Neuronal stem cell (in vitro differentiated cells): ENCODE measurements at regions not wholly inside any gene's neighbourhood (a gene's known extent, or its start where the extent isn't known, plus 50 kb on each side); places are given as distances from the start of the nearest gene placed in this dataset.

Source experiments
- DNase-seq: peaks from one replicate; pipeline ENCODE4 v3.0.0-alpha.2; 2013; ENCODE audit warnings: low spot score
- H2AFZ ChIP-seq: one replicate; pipeline ENCODE4 v1.6.1; 2013; ENCODE audit warnings: mild to moderate bottlenecking, low read length, inconsistent platforms
- H2AK5ac ChIP-seq: 2 replicates; pipeline ENCODE4 v1.6.1; 2013; ENCODE audit warnings: low read depth, mild to moderate bottlenecking, inconsistent platforms, low read length, moderate library complexity, mixed read lengths
- H2BK120ac ChIP-seq: 2 replicates; pipeline ENCODE4 v1.6.1; 2013; ENCODE audit warnings: low read depth, mild to moderate bottlenecking, inconsistent platforms, low read length, moderate library complexity, mixed read lengths
- H2BK12ac ChIP-seq: one replicate; pipeline ENCODE4 v1.6.1; 2013; ENCODE audit warnings: low read length, inconsistent platforms
- H2BK15ac ChIP-seq: 2 replicates; pipeline ENCODE4 v1.6.1; 2013; ENCODE audit warnings: mild to moderate bottlenecking, low read length, inconsistent platforms, mixed read lengths
- H2BK5ac ChIP-seq: one replicate; pipeline ENCODE4 v1.6.1; 2013; ENCODE audit warnings: inconsistent platforms, mild to moderate bottlenecking, low read length, moderate library complexity
- H3K14ac ChIP-seq: one replicate; pipeline ENCODE4 v1.6.1; 2013; ENCODE audit warnings: low read length, inconsistent platforms
- H3K18ac ChIP-seq: 2 replicates; pipeline ENCODE4 v1.6.1; 2013; ENCODE audit warnings: low read length, inconsistent platforms
- H3K23ac ChIP-seq: 2 replicates; pipeline ENCODE4 v1.6.1; 2013; ENCODE audit warnings: low read depth, mild to moderate bottlenecking, mixed read lengths, low read length, inconsistent platforms; ENCODE audit not compliant: poor library complexity
- H3K27ac ChIP-seq: replicated peaks from 3 replicates; pipeline ENCODE4 v1.5.1; 2013; ENCODE audit warnings: low read length, inconsistent platforms
- H3K27me3 ChIP-seq, 3 experiments: 2 replicates each; pipeline ENCODE4 v1.6.1; 2013; ENCODE audit warnings: low read length in 3 of 3, mild to moderate bottlenecking in 2 of 3, inconsistent platforms in 1 of 3, low read depth in 1 of 3, mixed read lengths in 1 of 3, moderate library complexity in 1 of 3; ENCODE audit not compliant: control insufficient read depth in 3 of 3, insufficient read depth in 3 of 3
- H3K36me3 ChIP-seq, 2 donors: replicated peaks in 1 of 2; 2 replicates each; pipeline ENCODE4 v1.6.1; 2013; ENCODE audit warnings: low read length in 2 of 2; ENCODE audit not compliant: control insufficient read depth in 2 of 2, insufficient read depth in 2 of 2
- H3K4ac ChIP-seq: 2 replicates; pipeline ENCODE4 v1.6.1; 2013; ENCODE audit warnings: inconsistent platforms, mild to moderate bottlenecking, low read length, moderate library complexity
- H3K4me1 ChIP-seq, 2 donors: 1 replicate in 1 of 2; 2 replicates in 1 of 2; pipeline ENCODE4 v1.6.1; 2013; ENCODE audit warnings: low read length in 2 of 2, low read depth in 1 of 2; ENCODE audit not compliant: control insufficient read depth in 2 of 2, insufficient read depth in 1 of 2
- H3K4me2 ChIP-seq: one replicate; pipeline ENCODE4 v1.6.1; 2013; ENCODE audit warnings: mild to moderate bottlenecking, low read length, inconsistent platforms; ENCODE audit not compliant: insufficient read depth, poor library complexity, severe bottlenecking
- H3K4me3 ChIP-seq, 2 donors: 2 replicates each; pipeline ENCODE4 v1.5.1; 2013; ENCODE audit warnings: low read length in 2 of 2, mild to moderate bottlenecking in 2 of 2, inconsistent platforms in 1 of 2, moderate library complexity in 1 of 2
- H3K79me1 ChIP-seq: one replicate; pipeline ENCODE4 v1.6.1; 2013; ENCODE audit warnings: low read depth, mild to moderate bottlenecking, inconsistent platforms, low read length, moderate library complexity
- H3K9ac ChIP-seq: one replicate; pipeline ENCODE4 v1.6.1; 2013; ENCODE audit warnings: mild to moderate bottlenecking, low read depth, low read length, inconsistent platforms; ENCODE audit not compliant: poor library complexity
- H3K9me3 ChIP-seq, 2 donors: replicated peaks in 1 of 2; 2 replicates each; pipeline versions ENCODE3 to v1.6.1; 2013; ENCODE audit warnings: low read length in 2 of 2, mild to moderate bottlenecking in 2 of 2, inconsistent platforms in 1 of 2, low read depth in 1 of 2, mixed read lengths in 1 of 2, moderate library complexity in 1 of 2; ENCODE audit not compliant: control insufficient read depth in 2 of 2, insufficient read depth in 1 of 2
- H4K8ac ChIP-seq: one replicate; pipeline ENCODE4 v1.6.1; 2013; ENCODE audit warnings: low read depth, mild to moderate bottlenecking, inconsistent platforms, low read length, moderate library complexity
- H4K91ac ChIP-seq: one replicate; pipeline ENCODE4 v1.6.1; 2013; ENCODE audit warnings: low read length, low read depth, mild to moderate bottlenecking, inconsistent platforms; ENCODE audit not compliant: poor library complexity
- WGBS, 2 donors: extraction: QIAGEN DNeasy Blood & Tissue Kit; methylation state at CpG; one replicate each; pipeline ENCODE4 v1.1.7; 2013; ENCODE audit warnings: missing lambda C conversion rate in 2 of 2, mixed read lengths in 1 of 2; ENCODE audit not compliant: insufficient read length in 2 of 2, insufficient replicate concordance in 1 of 2; ENCODE audit errors: extremely low coverage in 2 of 2; 5-methylcytosine and 5-hydroxymethylcytosine counted together

- H3K14ac ChIP-seq, result no peak overlapping the region
- no peak overlapping the region for H2BK12ac ChIP-seq
- no peak overlapping the region for H3K27ac ChIP-seq
- no peak overlapping the region for H2BK15ac ChIP-seq
- no CpG with 5 or more reads among the region's 3 CpGs for WGBS, 2 donors
- no peaks in the 10 kb centered on the region for H3K79me1 ChIP-seq
- no peaks in the 10 kb centered on the region for H3K4me1 ChIP-seq
- H3K27me3 ChIP-seq, result no peaks in the 10 kb centered on the region
- H3K9me3 ChIP-seq, result peaks cover 0 to 3% of the 10 kb centered on the region in 2 donors
- H2BK5ac ChIP-seq, result no peak overlapping the region
- DNase-seq, result no peak
- no peak overlapping the region for H3K4me3 ChIP-seq
- no peak overlapping the region for H3K4ac ChIP-seq
- no peak overlapping the region for H3K18ac ChIP-seq
- H2BK120ac ChIP-seq, result no peak overlapping the region
- H2AFZ ChIP-seq, result no peak overlapping the region
- H2AK5ac ChIP-seq, result no peak overlapping the region
- H3K36me3 ChIP-seq, result no peaks in the 10 kb centered on the region
- no peak overlapping the region for H3K4me2 ChIP-seq
- no peak overlapping the region for H3K23ac ChIP-seq
- no peak overlapping the region for H4K91ac ChIP-seq
- no peak overlapping the region for H3K9ac ChIP-seq
- no peak overlapping the region for H4K8ac ChIP-seq
These were observed 103.6 kb upstream of the BCOR start for GRCh38 chrX:40201329-40201885.

- Histone ChIP-seq H2BK120ac (no peak overlapping the region), H2AK5ac (no peak overlapping the region), H3K27me3 (no peaks in the 10 kb centered on the region), H4K8ac (no peak overlapping the region), H2BK12ac (no peak overlapping the region), H3K23ac (no peak overlapping the region), H3K4me2 (no peak overlapping the region), H3K9ac (no peak overlapping the region), H3K36me3 (no peaks in the 10 kb centered on the region), H3K4me1 (no peaks in the 10 kb centered on the region), H2BK5ac (no peak overlapping the region), H2BK15ac (no peak overlapping the region), H3K4ac (no peak overlapping the region), H3K14ac (no peak overlapping the region), H3K4me3 (no peak overlapping the region), H3K79me1 (no peaks in the 10 kb centered on the region), H3K18ac (no peak overlapping the region), H3K27ac (no peak overlapping the region), H3K9me3 (peaks cover 0 to 3% of the 10 kb centered on the region in 2 donors), H2AFZ (no peak overlapping the region), H4K91ac (no peak overlapping the region)
- WGBS, 2 donors, result no CpG with 5 or more reads among the region's 7 CpGs
- no peak for DNase-seq
These were observed 101.9 kb upstream of the BCOR start for GRCh38 chrX:40199704-40200103.

- no CpG with 5 or more reads among the region's 6 CpGs for WGBS, 2 donors
- Histone ChIP-seq H3K79me1 (no peaks in the 10 kb centered on the region), H3K4ac (no peak overlapping the region)
These were observed 99.3 kb upstream of the BCOR start for GRCh38 chrX:40197071-40197470.

GRCh38 chrX:40195368-40195767, 97.6 kb upstream of the BCOR start:
- Histone ChIP-seq H3K14ac (no peak overlapping the region), H3K27ac (no peak overlapping the region), H3K23ac (no peak overlapping the region), H2BK120ac (no peak overlapping the region), H2BK15ac (no peak overlapping the region), H3K4ac (no peak overlapping the region), H4K91ac (no peak overlapping the region), H2AFZ (no peak overlapping the region), H3K79me1 (no peaks in the 10 kb centered on the region), H3K27me3 (no peaks in the 10 kb centered on the region), H2AK5ac (no peak overlapping the region), H3K9ac (no peak overlapping the region), H2BK12ac (no peak overlapping the region), H4K8ac (no peak overlapping the region), H3K18ac (no peak overlapping the region), H3K4me1 (no peaks in the 10 kb centered on the region), H3K36me3 (no peaks in the 10 kb centered on the region), H2BK5ac (no peak overlapping the region), H3K4me2 (no peak overlapping the region), H3K9me3 (no peaks in the 10 kb centered on the region), H3K4me3 (no peak overlapping the region)
- WGBS, 2 donors, result no CpG with 5 or more reads among the region's 1 CpG
- DNase-seq, result no peak

More at GRCh38 chrX:40197071-40197470, 99.3 kb upstream of the BCOR start:
- Histone ChIP-seq H3K4me3 (no peak overlapping the region), H3K14ac (no peak overlapping the region), H3K4me1 (no peaks in the 10 kb centered on the region), H3K27ac (no peak overlapping the region), H4K91ac (no peak overlapping the region), H3K23ac (no peak overlapping the region), H3K4me2 (no peak overlapping the region), H3K36me3 (no peaks in the 10 kb centered on the region), H2BK15ac (no peak overlapping the region), H3K9ac (no peak overlapping the region), H2BK5ac (no peak overlapping the region), H3K18ac (no peak overlapping the region), H2AFZ (no peak overlapping the region), H3K9me3 (peaks cover 0 to 3% of the 10 kb centered on the region in 2 donors), H3K27me3 (no peaks in the 10 kb centered on the region), H4K8ac (no peak overlapping the region), H2AK5ac (no peak overlapping the region), H2BK120ac (no peak overlapping the region), H2BK12ac (no peak overlapping the region)
- no peak for DNase-seq
